ENCODE measurements at regions not wholly inside any gene's neighbourhood (a gene's known extent, or its start where the extent isn't known, plus 50 kb on each side); places are given as distances from the start of the nearest gene placed in this dataset.

DNA sequence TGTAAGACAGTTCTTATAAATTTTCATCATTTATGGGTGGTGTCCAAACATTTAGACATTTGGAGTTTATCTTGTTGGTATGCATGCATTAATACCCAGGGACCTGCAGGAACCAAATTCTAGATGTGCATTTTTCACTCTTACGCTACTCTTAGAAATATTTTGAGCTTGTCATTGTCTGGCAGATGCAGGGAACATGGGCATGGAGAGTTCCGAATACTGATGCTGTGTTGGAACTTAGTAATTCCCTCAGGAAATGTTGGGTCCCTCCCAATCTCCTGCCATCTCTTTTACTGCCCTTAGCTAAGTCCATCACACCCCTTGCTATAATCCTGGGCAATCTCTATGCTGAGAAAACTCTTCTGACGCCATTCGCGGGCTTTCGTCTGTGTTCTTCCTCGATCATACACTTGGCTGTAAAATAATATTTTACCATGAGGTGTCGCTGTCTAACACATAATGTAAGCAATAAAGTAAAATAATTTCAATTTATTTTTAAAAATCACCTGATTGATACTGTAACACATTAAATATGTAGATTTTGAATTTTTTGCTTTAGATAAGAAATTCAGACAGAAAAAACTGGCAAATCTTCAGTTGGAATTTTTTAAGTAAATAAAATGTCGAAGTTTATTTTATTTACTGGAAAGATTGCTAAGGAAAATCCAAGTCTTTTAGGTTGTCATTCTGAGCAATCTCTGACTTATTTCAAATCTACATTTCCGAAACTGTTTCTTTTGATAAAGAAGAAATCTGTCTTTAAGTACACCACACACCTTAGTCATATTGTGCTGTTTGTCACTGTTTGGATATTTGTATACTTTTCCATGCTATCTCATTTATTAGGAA lies 304.1 kb upstream of the SSTR1 start:
- TF ChIP-seq, protein P1, sequence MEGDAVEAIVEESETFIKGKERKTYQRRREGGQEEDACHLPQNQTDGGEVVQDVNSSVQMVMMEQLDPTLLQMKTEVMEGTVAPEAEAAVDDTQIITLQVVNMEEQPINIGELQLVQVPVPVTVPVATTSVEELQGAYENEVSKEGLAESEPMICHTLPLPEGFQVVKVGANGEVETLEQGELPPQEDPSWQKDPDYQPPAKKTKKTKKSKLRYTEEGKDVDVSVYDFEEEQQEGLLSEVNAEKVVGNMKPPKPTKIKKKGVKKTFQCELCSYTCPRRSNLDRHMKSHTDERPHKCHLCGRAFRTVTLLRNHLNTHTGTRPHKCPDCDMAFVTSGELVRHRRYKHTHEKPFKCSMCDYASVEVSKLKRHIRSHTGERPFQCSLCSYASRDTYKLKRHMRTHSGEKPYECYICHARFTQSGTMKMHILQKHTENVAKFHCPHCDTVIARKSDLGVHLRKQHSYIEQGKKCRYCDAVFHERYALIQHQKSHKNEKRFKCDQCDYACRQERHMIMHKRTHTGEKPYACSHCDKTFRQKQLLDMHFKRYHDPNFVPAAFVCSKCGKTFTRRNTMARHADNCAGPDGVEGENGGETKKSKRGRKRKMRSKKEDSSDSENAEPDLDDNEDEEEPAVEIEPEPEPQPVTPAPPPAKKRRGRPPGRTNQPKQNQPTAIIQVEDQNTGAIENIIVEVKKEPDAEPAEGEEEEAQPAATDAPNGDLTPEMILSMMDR (IDR thresholded peaks at IDR 0.05), result peak in 5 of 6 experiments; percentile 20 to 63 (median 56)
- TF ChIP-seq POLR2A (IDR thresholded peaks at IDR 0.05), result no peak
